NCI-H510A (cell line): ENCODE measurements at regions not wholly inside any gene's neighbourhood (a gene's known extent, or its start where the extent isn't known, plus 50 kb on each side); places are given as distances from the start of the nearest gene placed in this dataset.
"Not testable (repeated sequence)": the region's sequence is repeated elsewhere in the genome, so short reads cannot be mapped to it uniquely, and the experiment has no call there.

Source experiments
- DNase-seq: peaks from one replicate; lab custom pipeline; 2025; lab: John Stamatoyannopoulos, UW

DNA sequence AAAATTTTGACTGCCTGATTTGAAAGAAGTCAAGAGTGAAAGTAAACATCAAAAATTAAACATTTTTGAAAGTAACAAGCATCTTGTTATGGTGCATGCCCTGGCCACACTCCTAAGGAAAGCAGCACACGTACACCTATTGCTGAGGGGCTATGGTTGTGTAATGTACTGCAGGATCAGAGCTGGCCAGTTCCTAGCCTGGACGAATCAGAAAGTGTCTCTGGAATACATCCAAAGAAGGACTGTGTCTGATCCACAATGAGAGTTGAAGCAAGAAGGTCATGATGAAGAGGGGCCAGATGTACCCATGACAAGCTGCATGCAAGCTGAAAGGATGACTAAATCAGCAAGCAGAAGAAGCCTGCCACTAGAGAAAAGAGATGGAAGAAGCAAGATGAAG, 618.2 kb downstream of the TLE1 start:
- DNase-seq, result no peak

DNA sequence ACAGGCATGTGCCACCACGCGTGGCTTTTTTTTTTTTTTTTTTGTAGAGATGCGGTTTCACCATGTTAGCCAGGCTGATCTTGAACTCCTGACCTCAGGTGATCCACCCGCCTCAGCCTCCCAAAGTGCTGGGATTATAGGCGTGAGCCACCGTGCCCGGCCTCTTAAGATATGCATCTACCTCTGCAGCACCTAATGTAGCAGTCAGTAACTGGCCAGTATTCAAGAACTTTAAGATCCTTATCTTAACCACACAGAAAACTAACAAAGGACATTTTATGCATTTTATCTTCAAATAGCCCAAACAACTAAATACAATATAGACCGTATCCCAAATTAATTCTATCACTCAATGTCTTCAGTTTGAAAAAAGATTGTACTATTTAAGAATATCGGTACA, 618.7 kb downstream of the TLE1 start:
- DNase-seq, result no peak

DNA sequence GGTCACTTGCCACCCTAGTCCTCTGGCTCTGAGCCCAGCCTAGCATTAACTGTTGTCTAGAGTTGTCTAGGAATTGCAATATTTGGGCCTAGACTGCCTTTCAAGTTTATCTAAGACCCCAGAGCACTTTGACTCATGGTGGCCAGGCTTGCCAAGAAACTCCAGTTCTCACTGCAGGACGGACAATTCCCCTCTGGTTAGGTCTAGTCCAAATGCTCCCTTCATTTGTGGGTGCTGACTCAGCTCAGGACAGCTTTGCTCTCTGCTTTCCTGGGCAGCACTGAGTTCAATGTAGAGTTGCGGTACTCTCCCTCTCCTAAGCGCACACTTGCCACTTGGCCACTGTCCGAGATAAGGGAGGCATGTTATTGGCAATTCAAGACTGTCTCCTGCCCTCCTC, 619.4 kb downstream of the TLE1 start:
- DNase-seq, result no peak

DNA sequence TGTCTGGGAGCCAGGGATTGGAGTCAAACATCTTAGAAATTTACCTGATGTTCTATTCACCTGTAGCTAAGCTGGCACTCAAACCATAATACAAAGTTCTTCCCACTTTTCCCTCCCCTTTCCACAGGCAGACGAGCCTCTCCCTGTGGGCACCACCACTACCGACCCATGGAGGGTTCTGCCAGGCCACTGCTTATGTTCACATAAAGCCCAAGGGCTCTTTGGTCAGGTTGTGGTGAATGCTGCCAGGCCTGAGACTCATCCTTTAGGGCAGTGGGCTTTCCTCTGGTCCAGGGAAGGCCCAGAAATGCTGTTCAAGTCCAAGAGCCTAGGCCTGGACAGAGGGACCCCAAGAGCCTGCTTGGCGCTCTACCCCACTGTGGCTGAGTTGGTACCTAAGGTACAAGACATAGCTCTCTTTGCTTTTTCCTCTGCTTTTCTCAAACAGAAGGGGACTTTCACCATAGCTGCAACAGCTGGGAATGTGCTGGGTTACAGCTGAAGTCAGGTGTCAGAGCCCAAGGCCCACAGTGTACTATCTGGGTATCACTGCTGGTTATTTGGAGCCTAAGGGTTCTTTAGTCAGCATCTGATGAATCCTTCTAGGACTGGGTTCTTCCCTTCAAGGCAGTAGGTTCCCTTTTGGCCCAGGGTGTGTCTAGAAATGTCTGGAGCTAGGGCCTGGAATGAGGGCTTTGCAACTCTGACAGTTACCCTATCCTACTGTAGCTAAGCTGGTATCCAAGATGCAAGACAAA, 620.1 kb downstream of the TLE1 start:
- no peak for DNase-seq

DNA sequence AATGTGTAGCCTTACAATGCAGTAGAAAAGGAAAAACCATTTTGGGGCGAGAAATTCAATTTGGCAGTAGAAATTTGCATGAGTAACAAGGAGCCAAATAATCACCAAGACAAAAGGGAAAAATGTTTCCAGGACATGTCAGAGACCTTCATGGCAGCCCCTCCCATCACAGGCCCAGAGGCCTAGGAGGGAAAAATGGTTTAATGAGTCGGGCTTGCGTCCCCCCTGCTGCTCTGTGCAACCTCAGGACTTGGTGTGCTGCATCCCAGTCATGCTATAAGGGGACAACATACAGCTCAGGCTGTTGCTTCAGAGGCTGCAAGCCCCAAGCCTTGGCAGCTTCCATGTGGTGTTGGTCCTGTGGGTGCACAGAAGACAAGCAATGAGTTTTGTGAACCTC, 626.4 kb downstream of the TLE1 start:
- DNase-seq, result not testable (repeated sequence)

DNA sequence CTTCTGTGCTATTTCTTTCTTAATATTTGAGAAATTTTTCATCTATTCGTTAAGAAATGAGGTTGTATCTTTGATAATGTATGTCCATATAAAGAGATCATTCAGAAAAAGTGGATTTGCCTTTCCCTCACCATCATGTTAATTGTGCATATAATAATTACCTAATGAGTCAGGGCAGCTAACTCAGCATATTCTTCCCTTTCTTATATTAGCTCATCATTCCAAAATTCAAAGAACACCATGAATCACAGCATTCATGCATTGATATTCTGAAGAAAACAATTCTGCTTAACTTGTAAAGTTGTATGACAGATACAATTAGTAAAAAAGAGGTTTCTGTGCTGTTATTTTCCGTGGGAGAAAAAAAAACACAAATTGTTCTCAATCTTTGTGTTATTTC, 630.6 kb downstream of the TLE1 start:
- DNase-seq, result no peak

DNA sequence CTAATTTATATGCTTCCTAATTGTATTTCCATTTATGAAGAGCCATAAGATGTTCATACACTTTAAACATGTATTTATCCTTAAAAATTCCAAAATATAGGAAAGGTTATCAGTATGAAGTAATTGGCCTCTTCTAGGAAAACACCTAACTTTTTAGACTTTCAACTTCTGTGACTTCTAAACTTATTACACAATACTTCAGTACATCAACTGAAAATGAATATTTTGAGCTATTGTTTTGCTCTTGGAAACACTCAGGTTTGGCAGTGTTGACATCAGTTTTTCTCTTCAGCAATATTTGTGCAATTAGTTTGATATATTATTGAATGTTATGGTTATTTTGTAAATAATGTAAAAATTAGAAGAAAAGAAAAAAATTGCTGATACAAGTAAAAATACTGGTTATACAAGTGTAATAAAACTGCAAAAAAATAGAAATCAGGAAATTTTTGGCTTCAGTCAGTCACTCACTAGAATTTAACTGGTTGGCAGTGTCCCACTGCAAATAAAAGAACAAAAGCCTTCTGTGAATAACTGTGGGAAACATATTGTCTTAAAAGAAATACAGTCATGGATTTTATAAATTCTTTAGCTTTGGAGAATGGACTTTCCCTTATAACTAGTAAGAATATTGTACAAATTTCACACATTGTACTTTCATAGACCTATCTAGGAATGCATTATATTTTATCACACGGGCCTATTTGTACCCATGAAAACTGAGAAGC, 635.9 kb downstream of the TLE1 start:
- DNase-seq, result no peak

DNA sequence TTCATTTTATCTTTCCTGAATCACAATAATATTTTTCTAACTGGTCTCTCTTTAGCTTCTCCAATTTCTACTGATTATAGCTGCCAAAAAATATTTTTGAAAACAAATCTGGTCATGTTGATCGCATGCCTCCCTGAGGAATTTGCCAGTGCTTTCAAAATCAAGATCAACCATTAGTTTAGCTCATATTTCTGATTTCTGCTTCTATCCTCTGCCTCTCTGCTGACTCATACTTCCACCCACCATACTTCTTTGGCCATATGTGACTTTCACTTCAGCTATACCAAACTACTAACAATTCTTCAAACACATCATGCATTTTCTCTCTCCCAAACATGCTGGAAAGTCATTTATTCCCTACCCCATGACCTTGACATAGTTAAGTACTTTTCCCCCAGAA, 636.5 kb downstream of the TLE1 start:
- DNase-seq, result no peak

DNA sequence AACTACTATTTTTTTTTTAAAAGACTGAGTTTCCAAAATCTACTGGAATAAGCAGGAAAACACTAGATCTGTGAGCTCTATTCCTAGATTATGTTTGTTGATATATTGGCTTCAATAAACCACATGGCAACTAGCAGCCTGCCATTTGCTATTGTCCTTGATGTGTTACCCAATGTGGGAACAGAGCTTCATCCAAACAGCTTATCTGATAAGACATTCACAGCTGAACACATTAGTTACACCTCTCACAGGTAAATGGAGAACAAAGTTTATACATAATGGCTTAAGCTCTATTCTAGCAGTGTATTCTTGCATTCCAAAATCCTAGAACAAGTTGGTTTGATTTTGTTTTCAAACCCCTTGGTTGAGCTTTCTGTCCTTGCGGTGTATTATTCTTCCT, 642.1 kb downstream of the TLE1 start:
- DNase-seq, result no peak

DNA sequence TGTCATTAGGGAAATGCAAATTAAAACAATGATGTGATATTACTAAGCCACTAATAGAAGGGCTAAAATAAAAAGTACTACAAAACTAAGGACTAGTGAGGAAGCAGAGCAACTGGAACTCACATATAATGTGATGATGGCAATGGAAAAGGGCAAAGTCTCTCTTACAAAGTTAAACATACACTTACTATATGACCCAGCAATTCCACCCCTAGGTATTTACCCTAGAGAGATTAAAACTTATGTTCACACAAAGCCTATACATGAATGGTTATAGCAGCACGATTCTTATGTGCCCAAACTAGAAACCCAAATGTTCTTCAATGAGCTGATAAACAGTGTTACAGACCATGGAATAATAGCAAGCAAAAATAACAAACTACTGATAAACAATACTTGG, 643.7 kb downstream of the TLE1 start:
- DNase-seq, result no peak

DNA sequence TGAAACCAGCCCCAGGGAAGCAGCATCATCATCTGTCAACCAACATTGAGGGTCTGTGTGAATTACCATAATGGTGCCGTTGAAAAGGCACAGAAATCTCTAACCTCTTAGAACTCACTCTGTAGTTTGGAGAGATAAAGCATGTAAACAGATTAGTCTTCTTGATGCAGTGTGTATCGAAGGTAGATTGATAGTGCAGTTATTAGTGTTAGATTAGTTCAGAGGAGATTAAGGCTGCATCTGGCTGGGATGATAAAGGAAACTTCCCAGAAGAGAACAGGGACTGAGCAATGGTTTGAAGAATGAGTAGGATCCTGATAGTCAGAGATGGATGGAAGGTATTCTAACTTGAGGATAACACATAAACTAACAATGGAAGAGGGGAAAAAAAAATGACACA, 651.5 kb downstream of the TLE1 start:
- DNase-seq, result no peak

DNA sequence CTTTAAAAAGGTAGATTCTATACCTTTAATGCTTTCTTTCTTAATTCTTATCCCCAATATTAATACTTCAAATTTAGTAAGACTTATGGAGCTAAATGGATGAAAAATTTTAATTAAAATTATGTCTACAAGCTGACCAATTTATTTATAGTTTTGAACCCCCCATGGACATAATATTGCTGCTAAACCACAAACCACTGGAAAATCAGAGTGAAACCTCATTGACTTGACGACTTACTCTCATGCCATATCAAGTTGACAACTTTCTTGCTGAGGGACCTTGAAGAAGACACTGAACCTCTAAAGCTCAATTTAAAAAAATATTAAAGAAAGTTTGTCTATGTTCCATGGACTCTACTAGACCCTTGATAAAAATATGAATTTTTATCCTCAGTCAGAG, 653.7 kb downstream of the TLE1 start:
- DNase-seq, result no peak

DNA sequence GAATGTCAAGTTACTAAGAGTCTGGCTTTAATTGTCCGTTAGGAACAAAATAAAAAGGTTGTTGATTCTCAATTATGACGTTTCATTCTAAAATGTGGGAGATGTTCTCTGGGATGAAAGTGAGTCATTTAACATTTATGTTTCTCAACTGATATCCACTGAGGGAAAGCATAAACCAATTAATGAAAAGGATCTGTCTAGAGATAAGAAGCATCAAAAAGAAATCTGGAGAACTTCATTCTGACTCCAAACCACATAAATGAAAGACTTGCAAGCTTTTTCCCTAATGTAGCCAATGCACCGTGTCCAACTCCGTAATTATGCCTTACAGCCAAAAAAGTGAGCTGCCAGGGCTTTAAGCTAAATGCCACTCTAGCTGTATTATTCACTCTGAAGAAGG, 654.2 kb downstream of the TLE1 start:
- no peak for DNase-seq

DNA sequence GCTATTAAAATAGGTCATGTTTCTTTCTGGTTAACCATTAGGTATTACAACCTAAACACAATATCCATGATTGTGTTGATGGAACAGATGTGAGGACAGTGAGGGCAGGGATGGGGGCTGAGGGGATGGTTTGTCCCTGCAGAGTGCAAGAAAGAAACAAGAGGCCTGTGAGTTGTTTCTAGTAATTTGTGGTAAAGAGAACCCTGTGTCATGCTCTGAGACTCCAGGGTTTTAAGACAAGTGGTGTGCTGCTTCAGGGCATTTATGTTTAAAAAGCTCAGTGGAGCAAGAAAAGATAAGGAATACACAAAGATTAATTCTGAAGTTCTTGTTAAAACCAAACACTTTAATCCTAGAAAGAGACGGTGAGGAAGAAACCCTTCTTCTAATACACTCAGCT, 656.5 kb downstream of the TLE1 start:
- no peak for DNase-seq

DNA sequence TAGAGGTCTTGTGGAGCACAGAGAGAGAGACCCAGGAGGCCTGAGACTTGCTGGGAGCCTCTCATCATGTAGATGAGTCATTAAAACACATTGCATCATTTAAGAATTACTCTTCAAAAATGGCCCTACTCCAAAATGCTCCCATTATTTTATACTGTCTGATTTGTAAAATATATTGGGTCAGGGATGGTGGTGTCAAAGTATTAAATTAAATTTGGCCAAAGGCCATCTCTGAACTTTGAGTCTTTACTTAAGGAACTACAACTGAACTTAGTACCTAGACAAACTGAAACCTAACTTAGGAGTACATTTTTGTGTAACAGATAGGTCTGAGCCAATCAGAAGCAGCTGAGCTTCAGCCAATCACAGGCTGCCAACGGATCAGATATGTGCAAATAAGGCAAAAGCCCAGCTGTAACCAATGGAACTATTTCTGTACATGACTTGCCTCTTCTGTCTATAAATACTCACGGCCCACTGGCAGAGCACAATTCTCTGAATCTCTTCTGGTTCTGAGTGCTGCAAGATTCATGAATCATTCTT, 657.2 kb downstream of the TLE1 start:
- DNase-seq, result no peak

DNA sequence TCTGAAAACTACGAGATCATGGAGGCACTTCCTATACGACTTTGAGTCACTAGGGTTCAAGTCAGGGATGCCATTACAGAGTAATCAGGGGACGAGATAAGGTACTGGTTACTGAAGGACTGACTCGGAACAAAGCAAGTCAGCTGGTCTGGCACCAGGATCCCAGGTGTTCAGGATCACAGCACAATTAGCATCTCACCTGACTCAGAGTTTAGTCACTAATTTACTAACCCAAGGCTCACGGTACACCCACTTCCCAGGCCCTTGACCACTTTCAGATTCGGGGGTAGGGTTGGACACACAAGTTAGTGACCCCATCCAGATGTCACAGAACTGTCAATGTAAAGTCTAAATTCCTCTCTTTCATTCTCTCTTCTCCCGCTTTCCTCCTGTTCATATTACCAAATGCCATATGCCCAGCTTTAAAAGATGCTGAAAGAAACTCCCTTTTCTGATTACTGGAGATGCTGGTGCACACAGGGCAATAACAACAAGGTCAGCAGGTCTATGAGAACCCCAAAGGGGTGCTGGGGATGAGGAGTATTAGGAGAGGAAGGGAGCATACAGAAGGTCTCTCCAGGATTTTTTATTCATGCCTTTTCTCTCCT, 657.8 kb downstream of the TLE1 start:
- no peak for DNase-seq

DNA sequence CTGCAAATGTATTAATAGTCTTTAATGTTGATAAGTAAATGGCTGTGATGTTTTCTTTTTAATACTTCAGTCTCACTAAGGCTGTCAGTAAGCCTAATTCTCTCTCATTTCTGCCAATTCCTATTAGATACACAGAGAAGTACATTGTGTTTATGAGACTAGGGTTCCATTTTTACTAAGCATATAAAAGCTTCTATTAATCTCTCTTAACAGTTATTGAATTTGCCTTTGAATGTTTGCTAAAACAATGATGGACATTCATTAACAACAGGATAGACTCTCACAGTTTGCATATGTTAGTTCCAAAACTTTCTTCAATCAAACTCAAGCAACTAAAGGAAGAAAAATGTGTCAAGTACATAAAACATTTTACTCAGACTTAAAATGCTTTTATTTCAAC, 659.3 kb downstream of the TLE1 start:
- DNase-seq, result no peak

DNA sequence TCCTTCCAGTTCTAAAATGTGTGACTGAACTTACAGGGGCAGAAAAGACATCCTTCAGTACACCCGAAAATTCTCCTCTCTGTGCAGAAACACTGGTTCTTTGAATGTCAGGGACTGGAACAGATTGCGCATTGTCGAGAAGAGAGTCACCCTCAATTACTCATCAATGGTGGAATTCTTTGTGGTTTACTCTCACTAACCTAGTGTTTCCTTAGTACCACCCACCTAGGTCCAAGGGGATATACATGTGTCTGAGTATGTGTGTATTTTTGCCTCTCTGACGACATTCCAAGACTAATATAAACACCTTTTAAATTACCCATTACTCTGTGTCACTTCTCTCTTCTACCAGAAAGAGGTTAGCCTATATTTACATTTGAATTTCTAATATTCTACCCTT, 660.8 kb downstream of the TLE1 start:
- no peak for DNase-seq

DNA sequence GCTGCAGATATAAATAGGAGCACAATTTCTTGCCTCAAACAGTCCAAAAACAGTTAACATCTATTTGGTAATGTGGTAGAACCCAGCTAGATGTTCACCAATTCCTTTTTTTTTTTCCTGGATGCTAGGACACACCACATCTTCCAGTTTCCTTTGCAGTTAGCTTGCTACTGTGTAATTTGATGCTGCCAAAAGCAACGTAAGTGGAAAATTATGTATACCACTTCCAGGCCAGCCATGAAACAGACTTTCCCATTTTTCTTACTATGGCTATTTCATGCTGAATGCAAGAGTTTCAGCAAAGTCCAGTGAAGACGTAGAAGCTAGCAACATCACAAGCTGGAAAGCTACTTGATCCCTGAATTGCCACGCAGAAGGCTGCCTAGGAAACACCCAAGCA, 667.2 kb downstream of the TLE1 start:
- DNase-seq, result no peak

DNA sequence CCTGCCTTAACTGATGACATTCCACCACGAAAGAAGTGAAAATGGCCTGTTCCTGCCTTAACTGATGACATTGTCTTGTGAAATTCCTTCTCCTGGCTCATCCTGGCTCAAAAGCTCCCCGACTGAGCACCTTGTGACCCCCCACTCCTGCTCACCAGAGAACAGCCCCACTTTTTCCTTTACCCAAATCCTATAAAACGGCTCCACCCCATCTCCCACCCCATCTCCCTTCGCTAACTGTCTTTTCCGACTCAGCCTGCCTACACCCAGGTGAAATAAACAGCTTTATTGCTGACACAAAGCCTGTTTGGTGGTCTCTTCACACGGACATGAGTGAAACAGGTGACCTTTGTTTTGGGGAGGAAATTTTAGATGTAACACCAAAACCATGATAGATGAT, 674.4 kb downstream of the TLE1 start:
- not testable (repeated sequence) for DNase-seq

DNA sequence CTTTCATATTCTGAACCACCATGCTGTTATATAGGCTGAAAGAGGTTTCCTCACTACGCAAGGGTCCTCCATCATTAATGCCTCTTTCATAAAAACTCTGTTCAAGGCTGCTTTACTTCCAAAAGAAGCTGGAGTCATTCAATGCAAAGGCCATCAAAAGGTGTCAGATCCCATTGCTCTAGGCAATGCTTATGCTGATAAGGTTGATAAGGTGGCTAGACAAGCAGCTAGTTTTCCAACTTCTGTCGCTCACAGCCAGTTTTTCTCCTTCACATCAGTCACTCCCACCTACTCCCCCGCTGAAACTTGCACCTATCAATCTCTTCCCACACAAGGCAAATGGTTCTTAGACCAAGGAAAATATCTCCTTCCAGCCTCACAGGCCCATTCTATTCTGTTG, 676.2 kb downstream of the TLE1 start:
- not testable (repeated sequence) for DNase-seq

DNA sequence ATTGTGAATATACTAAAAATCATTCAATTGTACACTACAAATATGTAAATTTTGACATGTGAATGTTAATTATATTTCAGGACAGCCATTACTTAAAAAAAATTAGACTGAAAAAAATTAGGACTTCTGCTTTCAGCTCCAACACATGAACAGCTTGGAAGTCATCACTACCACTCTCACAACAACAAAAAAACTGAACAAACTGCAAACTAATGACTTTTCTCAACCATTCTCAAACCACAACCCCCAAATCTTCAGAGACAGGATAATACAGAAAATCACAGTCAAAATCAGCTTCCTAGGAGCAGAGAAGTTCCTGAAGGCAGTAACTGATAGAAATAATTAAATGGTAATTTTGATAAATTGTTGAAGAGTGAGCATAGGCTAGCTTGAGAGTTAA, 686.4 kb downstream of the TLE1 start:
- DNase-seq, result no peak

DNA sequence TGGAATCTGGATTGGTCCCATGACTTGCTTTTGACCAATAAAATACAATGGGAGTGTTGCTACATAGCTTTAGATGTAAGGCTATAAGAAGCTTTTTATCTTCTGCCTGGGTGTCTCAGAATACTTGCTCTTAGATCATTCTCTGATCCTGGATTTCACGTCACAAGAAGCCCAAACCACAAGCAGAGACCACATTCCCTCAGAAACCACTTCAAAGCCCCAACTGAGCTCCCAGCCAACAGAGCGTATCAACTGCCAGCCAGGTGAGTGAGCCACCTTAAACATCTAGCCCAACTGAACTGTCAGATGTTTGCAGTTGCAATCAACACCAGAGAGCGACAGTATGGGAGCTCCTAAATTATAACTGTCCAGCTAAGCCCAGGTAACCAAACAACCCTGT, 687.1 kb downstream of the TLE1 start:
- DNase-seq, result peak; percentile 60
